ENCODE measurements at regions not wholly inside any gene's neighbourhood (a gene's known extent, or its start where the extent isn't known, plus 50 kb on each side); places are given as distances from the start of the nearest gene placed in this dataset.

GRCh38 chr22:49368976-49369725, 458.5 kb downstream of the BRD1 start:
- no peak for TF ChIP-seq GATA2 (IDR thresholded peaks at IDR 0.05; ENCODE audit: low read depth, low read length)
- no peak for TF ChIP-seq GATA3 (IDR thresholded peaks at IDR 0.05; ENCODE audit: low read depth, low read length)
